H9 (cell line): ENCODE measurements at regions not wholly inside any gene's neighbourhood (a gene's known extent, or its start where the extent isn't known, plus 50 kb on each side); places are given as distances from the start of the nearest gene placed in this dataset.

Experiments used
- DNase-seq: peaks from one replicate; pipeline ENCODE4 v3.0.0-alpha.2; 2017
- H2AFZ ChIP-seq: one replicate; pipeline ENCODE4 v1.6.1; 2013; ENCODE audit warnings: mild to moderate bottlenecking, low read length, control low read depth, moderate library complexity
- H2AK5ac ChIP-seq: 2 replicates; pipeline ENCODE4 v1.6.1; 2013; ENCODE audit warnings: low read length, control low read depth, mixed read lengths; ENCODE audit not compliant: insufficient read length
- H2BK120ac ChIP-seq: one replicate; pipeline ENCODE4 v1.6.1; 2013; ENCODE audit warnings: low read depth, mild to moderate bottlenecking, low read length, control low read depth, inconsistent platforms; ENCODE audit not compliant: poor library complexity, severe bottlenecking
- H2BK12ac ChIP-seq: 2 replicates; pipeline ENCODE4 v1.6.1; 2013; ENCODE audit warnings: low read length, control low read depth, mixed read lengths, low read depth; ENCODE audit not compliant: insufficient read length
- H2BK15ac ChIP-seq: 2 replicates; pipeline ENCODE4 v1.6.1; 2013; ENCODE audit warnings: low read depth, low read length, control low read depth
- H2BK20ac ChIP-seq: one replicate; pipeline ENCODE4 v1.6.1; 2013; ENCODE audit warnings: low read depth, mild to moderate bottlenecking, low read length, control low read depth, inconsistent platforms; ENCODE audit not compliant: poor library complexity, severe bottlenecking
- H2BK5ac ChIP-seq: 2 replicates; pipeline ENCODE4 v1.6.1; 2013; ENCODE audit warnings: low read length, control low read depth, mixed read lengths; ENCODE audit not compliant: insufficient read length
- H3K14ac ChIP-seq: 2 replicates; pipeline ENCODE4 v1.6.1; 2013; ENCODE audit warnings: low read length, control low read depth; ENCODE audit not compliant: insufficient read depth
- H3K18ac ChIP-seq: 2 replicates; pipeline ENCODE4 v1.6.1; 2013; ENCODE audit warnings: low read depth, mild to moderate bottlenecking, mixed read lengths, low read length, control low read depth; ENCODE audit not compliant: insufficient read length
- H3K23ac ChIP-seq: 2 replicates; pipeline ENCODE4 v1.6.1; 2013; ENCODE audit warnings: low read length, control low read depth, mixed read lengths, low read depth; ENCODE audit not compliant: insufficient read length
- H3K23me2 ChIP-seq: 2 replicates; pipeline ENCODE4 v1.6.1; 2013; ENCODE audit warnings: low read depth, mild to moderate bottlenecking, mixed read lengths, low read length, control low read depth; ENCODE audit not compliant: insufficient read length, poor library complexity, severe bottlenecking
- H3K27ac ChIP-seq: 2 replicates; pipeline ENCODE4 v1.5.1; 2013; ENCODE audit warnings: low read length, control low read depth, mixed read lengths, low read depth; ENCODE audit not compliant: insufficient read length
- H3K27me3 ChIP-seq: 2 replicates; pipeline ENCODE4 v1.6.1; 2013; ENCODE audit warnings: low read length, control low read depth, inconsistent platforms; ENCODE audit not compliant: insufficient read depth
- H3K4ac ChIP-seq: 2 replicates; pipeline ENCODE4 v1.6.1; 2013; ENCODE audit warnings: low read depth, mild to moderate bottlenecking, control low read depth, inconsistent platforms, low read length, moderate library complexity
- H3K4me1 ChIP-seq: 2 replicates; pipeline ENCODE4 v1.6.1; 2013; ENCODE audit warnings: low read length, control low read depth, inconsistent platforms; ENCODE audit not compliant: insufficient read depth
- H3K4me2 ChIP-seq: 2 replicates; pipeline ENCODE4 v1.6.1; 2013; ENCODE audit warnings: low read length, control low read depth, mixed read lengths; ENCODE audit not compliant: insufficient read length, insufficient read depth
- H3K56ac ChIP-seq: 2 replicates; pipeline ENCODE4 v1.6.1; 2013; ENCODE audit warnings: low read depth, mild to moderate bottlenecking, mixed read lengths, low read length, control low read depth; ENCODE audit not compliant: insufficient read length
- H3K79me1 ChIP-seq: 2 replicates; pipeline ENCODE4 v1.6.1; 2013; ENCODE audit warnings: low read depth, mild to moderate bottlenecking, moderate library complexity, low read length, control low read depth, inconsistent platforms; ENCODE audit not compliant: insufficient read depth, poor library complexity, severe bottlenecking
- H3K79me2 ChIP-seq: 2 replicates; pipeline ENCODE4 v1.6.1; 2013; ENCODE audit warnings: low read length, control low read depth, inconsistent platforms; ENCODE audit not compliant: insufficient read depth
- H3K9ac ChIP-seq: 2 replicates; pipeline ENCODE4 v1.6.1; 2013; ENCODE audit warnings: low read length, control low read depth, mixed read lengths; ENCODE audit not compliant: insufficient read length; ENCODE audit errors: extremely low read depth
- H3K9me3 ChIP-seq: one replicate; pipeline ENCODE4 v1.6.1; 2013; ENCODE audit warnings: low read depth, low read length, inconsistent platforms; ENCODE audit not compliant: control insufficient read depth
- H3T11ph ChIP-seq: one replicate; pipeline ENCODE4 v1.6.1; 2013; ENCODE audit warnings: mild to moderate bottlenecking, low read length, control low read depth, inconsistent platforms
- H4K20me1 ChIP-seq: one replicate; pipeline ENCODE4 v1.6.1; 2013; ENCODE audit not compliant: control insufficient read depth, insufficient read length, insufficient read depth
- H4K5ac ChIP-seq: 2 replicates; pipeline ENCODE4 v1.6.1; 2013; ENCODE audit warnings: low read depth, mild to moderate bottlenecking, mixed read lengths, low read length, control low read depth; ENCODE audit not compliant: insufficient read length
- H4K8ac ChIP-seq: replicated peaks from 2 replicates; pipeline ENCODE4 v1.6.1; 2013; ENCODE audit warnings: low read length, control low read depth, mixed read lengths, low read depth; ENCODE audit not compliant: insufficient read length
- H4K91ac ChIP-seq: 2 replicates; pipeline ENCODE4 v1.6.1; 2013; ENCODE audit warnings: low read depth, mild to moderate bottlenecking, moderate library complexity, mixed read lengths, low read length, control low read depth; ENCODE audit not compliant: insufficient read length
- H3K27ac Mint-ChIP-seq, 3 experiments: 2 replicates in 2 of 3; 3 replicates in 1 of 3; pipeline ENCODE4 v1.8.0; 2020 to 2021; ENCODE audit warnings: mixed read lengths in 3 of 3, mild to moderate bottlenecking in 1 of 3, moderate library complexity in 1 of 3
- H3K27me3 Mint-ChIP-seq: 2 replicates; pipeline ENCODE4 v1.8.0; 2021; ENCODE audit warnings: low read depth, mild to moderate bottlenecking, moderate library complexity, mixed read lengths
- H3K36me3 Mint-ChIP-seq, 3 experiments: 2 replicates in 2 of 3; 3 replicates in 1 of 3; pipeline ENCODE4 v1.8.0; 2020 to 2021; ENCODE audit warnings: low read depth in 3 of 3, mixed read lengths in 3 of 3; ENCODE audit not compliant: insufficient read depth in 1 of 3
- H3K4me1 Mint-ChIP-seq, 2 experiments: 2 replicates each; pipeline ENCODE4 v1.8.0; 2020; ENCODE audit warnings: mixed read lengths in 2 of 2
- H3K4me3 Mint-ChIP-seq, 2 experiments: 2 replicates in 1 of 2; 3 replicates in 1 of 2; pipeline ENCODE4 v1.8.0; 2020 to 2021; ENCODE audit warnings: mild to moderate bottlenecking in 2 of 2, mixed read lengths in 2 of 2, moderate library complexity in 1 of 2
- H3K9me3 Mint-ChIP-seq, 2 experiments: 2 replicates in 1 of 2; 3 replicates in 1 of 2; pipeline ENCODE4 v1.8.0; 2020; ENCODE audit warnings: mild to moderate bottlenecking in 2 of 2, mixed read lengths in 2 of 2, moderate library complexity in 1 of 2
- WGBS: extraction: QIAGEN DNeasy Blood & Tissue Kit; methylation state at CpG from one replicate; pipeline ENCODE4 v1.1.7; 2013; ENCODE audit warnings: missing lambda C conversion rate, low lambda C conversion rate, mixed read lengths; ENCODE audit not compliant: insufficient read length; ENCODE audit errors: extremely low coverage; 5-methylcytosine and 5-hydroxymethylcytosine counted together
- TF ChIP-seq, protein P1 (sequence below): fragments of 200-600 bp; sonication (generic); conservative IDR thresholded peaks from 3 replicates; pipeline ENCODE4 v1.8.0; 2021; ENCODE audit warnings: antibody characterized with exemption, mild to moderate bottlenecking

DNA sequence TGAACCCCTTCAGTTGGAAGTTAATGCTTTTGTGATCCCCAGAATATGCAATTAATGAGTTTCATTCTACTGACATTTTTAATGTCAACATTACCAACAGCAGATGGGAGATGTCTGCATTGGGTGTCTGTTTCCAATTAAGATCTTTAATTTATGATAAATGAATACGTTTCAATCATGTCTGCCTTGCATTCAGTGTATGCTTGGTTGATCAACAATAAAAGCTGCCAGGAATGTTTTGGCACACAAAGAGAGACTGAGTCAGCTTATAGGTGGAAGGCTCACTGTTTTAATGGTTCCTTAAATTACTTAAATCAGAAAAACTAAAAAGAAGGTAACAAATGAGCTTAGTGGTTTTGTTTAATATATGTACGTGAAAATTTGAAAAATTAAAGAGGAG, 359.9 kb upstream of the CNKSR2 start:
- Histone ChIP-seq H3K79me2 (no peaks in the 10 kb centered on the region), H4K20me1 (no peaks in the 10 kb centered on the region), H3K23ac (no peak overlapping the region), H2BK12ac (no peak overlapping the region), H3K14ac (no peak overlapping the region), H2BK20ac (no peak overlapping the region), H2AFZ (no peak overlapping the region), H3K18ac (no peak overlapping the region), H3T11ph (no peak overlapping the region), H2BK15ac (no peak overlapping the region), H3K9me3 (peaks cover 8% of the 10 kb centered on the region), H3K4me1 (no peaks in the 10 kb centered on the region), H4K5ac (no peak overlapping the region), H3K4me2 (no peak overlapping the region), H3K4ac (no peak overlapping the region), H3K27ac (no peak overlapping the region), H2BK120ac (no peak overlapping the region), H3K56ac (no peak overlapping the region), H4K8ac (no peak overlapping the region), H2BK5ac (no peak overlapping the region), H3K79me1 (no peaks in the 10 kb centered on the region), H3K23me2 (no peaks in the 10 kb centered on the region), H2AK5ac (no peak overlapping the region), H4K91ac (no peak overlapping the region), H3K27me3 (no peaks in the 10 kb centered on the region), H3K9ac (no peak overlapping the region)
- Mint-ChIP-seq H3K9me3 (peaks cover 19 to 46% of the 10 kb centered on the region in 2 experiments), H3K4me1 (peaks cover 4 to 5% of the 10 kb centered on the region in 2 experiments), H3K36me3 (peaks cover 5 to 19% (median 12%) of the 10 kb centered on the region in 3 experiments; a peak in 5 of 7 replicates), H3K27me3 (peaks cover 2% of the 10 kb centered on the region; the same call in 1 of the 2 replicates), H3K4me3 (no peak overlapping the region), H3K27ac (no peak overlapping the region)
- no peak for DNase-seq
- TF ChIP-seq, protein P1, sequence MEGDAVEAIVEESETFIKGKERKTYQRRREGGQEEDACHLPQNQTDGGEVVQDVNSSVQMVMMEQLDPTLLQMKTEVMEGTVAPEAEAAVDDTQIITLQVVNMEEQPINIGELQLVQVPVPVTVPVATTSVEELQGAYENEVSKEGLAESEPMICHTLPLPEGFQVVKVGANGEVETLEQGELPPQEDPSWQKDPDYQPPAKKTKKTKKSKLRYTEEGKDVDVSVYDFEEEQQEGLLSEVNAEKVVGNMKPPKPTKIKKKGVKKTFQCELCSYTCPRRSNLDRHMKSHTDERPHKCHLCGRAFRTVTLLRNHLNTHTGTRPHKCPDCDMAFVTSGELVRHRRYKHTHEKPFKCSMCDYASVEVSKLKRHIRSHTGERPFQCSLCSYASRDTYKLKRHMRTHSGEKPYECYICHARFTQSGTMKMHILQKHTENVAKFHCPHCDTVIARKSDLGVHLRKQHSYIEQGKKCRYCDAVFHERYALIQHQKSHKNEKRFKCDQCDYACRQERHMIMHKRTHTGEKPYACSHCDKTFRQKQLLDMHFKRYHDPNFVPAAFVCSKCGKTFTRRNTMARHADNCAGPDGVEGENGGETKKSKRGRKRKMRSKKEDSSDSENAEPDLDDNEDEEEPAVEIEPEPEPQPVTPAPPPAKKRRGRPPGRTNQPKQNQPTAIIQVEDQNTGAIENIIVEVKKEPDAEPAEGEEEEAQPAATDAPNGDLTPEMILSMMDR: no peak
- WGBS: no CpG with 5 or more reads among the region's 2 CpGs
